ENCODE measurements at regions not wholly inside any gene's neighbourhood (a gene's known extent, or its start where the extent isn't known, plus 50 kb on each side); places are given as distances from the start of the nearest gene placed in this dataset.

GRCh38 chr10:123221418-123221817, 67.2 kb downstream of the BUB3 start:
- no peaks in the 10 kb centered on the region for H3K27me3 ChIP-seq
- DNase-seq (ENCODE audit: low spot score) = no peak

GRCh38 chr10:123222832-123223231, 68.6 kb downstream of the BUB3 start:
- H3K27me3 Mint-ChIP-seq (ENCODE audit: insufficient read depth, low read depth) = no peaks in the 10 kb centered on the region
- H3K9me3 ChIP-seq (ENCODE audit: low read depth) = no peaks in the 10 kb centered on the region
- H2AFZ ChIP-seq (replicated peaks) = no peak overlapping the region
- no peaks in the 10 kb centered on the region for H3K36me3 ChIP-seq
- no peaks in the 10 kb centered on the region for H3K4me1 ChIP-seq
- no peaks in the 10 kb centered on the region for H3F3A ChIP-seq (ENCODE audit: low read depth)
- no peak overlapping the region for H3K27ac Mint-ChIP-seq
- DNase-seq (ENCODE audit: low spot score) = no peak
- H3K27me3 ChIP-seq = no peaks in the 10 kb centered on the region
- H3K9ac ChIP-seq = no peak overlapping the region
- no peak overlapping the region for H3K4me3 Mint-ChIP-seq
- no peak for TF ChIP-seq EZH2phosphoT487 (IDR thresholded peaks at IDR 0.05)
- no peak for TF ChIP-seq CTCF (IDR thresholded peaks at IDR 0.05)
- TF ChIP-seq EZH2 (IDR thresholded peaks at IDR 0.05) = no peak
- H3K4me1 Mint-ChIP-seq = no peaks in the 10 kb centered on the region
- H4K20me1 ChIP-seq (ENCODE audit: low read depth) = no peaks in the 10 kb centered on the region
- H3K27ac ChIP-seq = no peak overlapping the region
- no peak overlapping the region for H3K4me2 ChIP-seq
- peaks cover 2% of the 10 kb centered on the region for H3K36me3 Mint-ChIP-seq
- H3K79me2 ChIP-seq (ENCODE audit: low read depth) = no peaks in the 10 kb centered on the region
- no peak overlapping the region for H3K4me3 ChIP-seq
- H3K9me3 Mint-ChIP-seq = no peaks in the 10 kb centered on the region

More at GRCh38 chr10:123221418-123221817, 67.2 kb downstream of the BUB3 start:
- Histone ChIP-seq H4K20me1 (ENCODE audit: low read depth) (no peaks in the 10 kb centered on the region), H3K9me3 (ENCODE audit: low read depth) (no peaks in the 10 kb centered on the region), H3K79me2 (ENCODE audit: low read depth) (no peaks in the 10 kb centered on the region), H3K36me3 (no peaks in the 10 kb centered on the region), H3K4me2 (no peak overlapping the region), H3K4me1 (no peaks in the 10 kb centered on the region), H3K4me3 (no peak overlapping the region), H2AFZ (replicated peaks) (no peak overlapping the region), H3F3A (ENCODE audit: low read depth) (no peaks in the 10 kb centered on the region), H3K27ac (no peak overlapping the region), H3K9ac (no peak overlapping the region)
- H3K27me3 Mint-ChIP-seq (ENCODE audit: insufficient read depth, low read depth) = no peaks in the 10 kb centered on the region
- no peak overlapping the region for H3K27ac Mint-ChIP-seq
- peaks cover 7% of the 10 kb centered on the region for H3K9me3 Mint-ChIP-seq
- TF ChIP-seq EZH2 (IDR thresholded peaks at IDR 0.05) (no peak), CTCF (IDR thresholded peaks at IDR 0.05) (no peak), EZH2phosphoT487 (IDR thresholded peaks at IDR 0.05) (no peak)
- peaks cover 2% of the 10 kb centered on the region for H3K36me3 Mint-ChIP-seq
- H3K4me1 Mint-ChIP-seq = no peaks in the 10 kb centered on the region
- no peak overlapping the region for H3K4me3 Mint-ChIP-seq

DNA sequence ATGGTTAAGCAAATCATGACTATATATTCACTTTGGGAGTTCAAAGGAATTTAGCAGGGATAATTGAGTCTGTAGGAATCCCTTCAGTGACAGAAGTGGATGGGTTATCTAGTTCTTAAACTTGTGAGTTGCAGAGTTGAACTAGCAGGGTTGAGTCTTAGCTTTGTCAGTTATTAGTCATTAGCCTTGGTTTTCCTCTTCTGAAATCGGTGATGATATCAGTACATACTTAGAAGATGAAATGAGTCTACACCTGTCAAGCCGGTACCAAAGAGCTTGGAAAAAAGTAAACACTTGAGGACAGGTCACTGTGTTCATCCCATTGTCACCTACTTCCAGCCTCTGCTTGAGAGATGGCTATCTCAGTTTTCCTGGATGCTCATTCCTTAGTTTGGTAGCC, 73.5 kb downstream of the BUB3 start:
- H3K9ac ChIP-seq = no peak overlapping the region
- peaks cover 5% of the 10 kb centered on the region for H3K36me3 Mint-ChIP-seq
- no peak for TF ChIP-seq CTCF (IDR thresholded peaks at IDR 0.05)
- TF ChIP-seq EZH2phosphoT487 (IDR thresholded peaks at IDR 0.05) = no peak
- TF ChIP-seq EZH2 (IDR thresholded peaks at IDR 0.05) = no peak
- H3K4me1 ChIP-seq = no peaks in the 10 kb centered on the region
- H2AFZ ChIP-seq (replicated peaks) = no peak overlapping the region
- H3K4me3 Mint-ChIP-seq = no peak overlapping the region
- H4K20me1 ChIP-seq (ENCODE audit: low read depth) = no peaks in the 10 kb centered on the region
- H3F3A ChIP-seq (ENCODE audit: low read depth) = no peaks in the 10 kb centered on the region
- DNase-seq (ENCODE audit: low spot score) = no peak
- H3K9me3 ChIP-seq (ENCODE audit: low read depth) = no peaks in the 10 kb centered on the region
- H3K4me2 ChIP-seq = no peak overlapping the region
- H3K27ac ChIP-seq = no peak overlapping the region
- H3K4me1 Mint-ChIP-seq = no peaks in the 10 kb centered on the region
- H3K79me2 ChIP-seq (ENCODE audit: low read depth) = no peaks in the 10 kb centered on the region
- H3K27me3 Mint-ChIP-seq (ENCODE audit: insufficient read depth, low read depth) = no peaks in the 10 kb centered on the region
- H3K27ac Mint-ChIP-seq = no peak overlapping the region
- H3K4me3 ChIP-seq = no peak overlapping the region
- no peaks in the 10 kb centered on the region for H3K9me3 Mint-ChIP-seq
- H3K36me3 ChIP-seq = peaks cover 4% of the 10 kb centered on the region
- H3K27me3 ChIP-seq = no peaks in the 10 kb centered on the region

Measured in neural progenitor cell (in vitro differentiated cells).